GM21367 (cell line): ENCODE measurements at regions not wholly inside any gene's neighbourhood (a gene's known extent, or its start where the extent isn't known, plus 50 kb on each side); places are given as distances from the start of the nearest gene placed in this dataset.

Experiments used
- ATAC-seq: cut with Tn5 transposase; IDR thresholded peaks from one replicate; pipeline ENCODE4 v1.9.1; 2021; ENCODE audit not compliant: unreplicated experiment

DNA sequence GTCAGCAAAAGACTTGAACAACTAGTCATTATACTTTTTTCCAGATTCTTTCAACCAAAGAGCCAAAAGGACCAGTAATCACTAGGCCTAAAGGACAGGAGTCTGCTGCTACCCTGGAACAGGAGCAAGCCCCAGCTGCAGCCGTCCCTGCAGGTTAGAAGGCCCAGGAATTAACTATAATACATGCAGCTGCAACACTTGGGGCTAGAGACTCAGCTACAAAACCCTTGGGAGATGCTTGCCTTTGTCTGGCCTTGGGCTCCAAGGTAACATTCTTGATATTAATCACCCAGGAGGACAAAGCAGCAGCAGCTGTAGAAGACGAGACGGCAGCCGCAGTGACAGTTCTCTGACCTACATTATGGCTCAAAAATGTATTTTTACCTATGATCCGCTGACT, 841.2 kb upstream of the ADGRL4 start:
- no peak for ATAC-seq

DNA sequence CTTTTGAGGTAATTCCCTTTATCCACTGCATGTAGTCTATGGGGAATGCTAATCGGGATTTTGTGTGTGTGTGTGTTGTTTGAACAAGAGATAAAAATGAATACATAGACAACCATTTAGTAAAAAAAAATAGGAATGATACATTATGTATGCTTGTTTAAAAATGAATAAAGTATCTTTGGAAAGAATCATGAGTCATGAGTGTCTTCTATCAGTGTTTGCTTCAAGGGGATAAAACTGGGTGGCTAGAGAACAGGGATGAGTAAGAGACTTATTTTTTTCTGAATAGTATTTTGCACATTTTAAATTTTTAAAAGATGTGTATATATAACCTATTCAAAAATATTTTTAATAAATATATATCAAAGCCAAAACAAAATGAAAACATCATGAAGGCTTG, 839.4 kb upstream of the ADGRL4 start:
- ATAC-seq, result no peak

DNA sequence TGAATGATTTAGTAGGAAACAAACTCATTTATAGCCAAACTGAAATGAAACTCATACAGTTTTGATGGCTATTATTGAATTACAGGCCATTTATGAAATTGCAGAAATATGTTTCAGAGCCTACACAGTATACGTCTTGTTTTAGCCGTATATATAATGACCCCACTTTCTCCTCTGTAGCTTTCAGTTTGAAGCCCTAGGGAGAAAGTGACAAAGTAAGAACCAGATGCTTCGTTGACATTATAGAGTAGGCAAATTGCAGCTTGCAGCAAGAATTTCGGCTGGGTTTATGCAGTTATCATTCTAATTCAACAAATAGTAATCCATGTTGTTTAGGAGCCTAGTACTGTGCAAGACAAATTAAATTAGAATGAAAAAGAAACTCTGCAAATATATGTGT, 836.3 kb upstream of the ADGRL4 start:
- ATAC-seq, result no peak

DNA sequence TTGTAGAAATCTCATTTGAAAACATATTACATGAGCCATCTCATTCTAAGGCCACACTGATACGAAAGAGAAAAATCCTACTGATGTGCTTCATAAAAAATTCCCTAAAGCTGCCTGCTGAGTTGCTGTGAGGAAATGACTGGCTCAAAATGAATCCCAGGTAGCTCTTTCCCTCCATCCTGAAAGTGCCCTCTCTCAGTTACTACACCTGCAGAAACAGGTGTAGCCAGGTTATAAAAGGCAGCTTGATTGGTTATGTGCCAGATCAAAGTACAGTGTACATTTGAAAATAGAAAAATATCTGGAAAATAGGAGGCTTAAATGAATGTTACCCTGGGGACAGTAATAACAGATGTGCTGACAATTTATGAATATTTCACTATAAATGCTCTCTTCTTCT, 833.4 kb upstream of the ADGRL4 start:
- no peak for ATAC-seq

DNA sequence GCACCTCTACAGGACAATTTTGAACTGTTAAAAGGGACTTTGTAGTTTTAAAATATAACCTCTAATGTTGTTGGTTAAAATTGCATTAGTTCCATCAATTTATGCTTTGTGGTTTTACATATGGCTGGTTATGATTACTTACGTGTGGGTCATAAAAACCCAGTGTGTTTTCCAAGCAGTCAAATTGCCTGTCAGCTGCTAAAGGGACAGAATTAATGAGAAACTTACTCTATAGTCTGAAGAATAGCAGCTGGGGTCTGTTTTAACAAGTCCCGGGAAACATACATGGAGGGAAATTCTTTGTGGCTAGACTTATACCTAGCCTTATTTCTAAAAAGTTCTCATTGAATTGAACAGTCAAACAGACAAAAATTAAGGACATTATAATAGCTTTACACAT, 820.9 kb upstream of the ADGRL4 start:
- ATAC-seq, result no peak

DNA sequence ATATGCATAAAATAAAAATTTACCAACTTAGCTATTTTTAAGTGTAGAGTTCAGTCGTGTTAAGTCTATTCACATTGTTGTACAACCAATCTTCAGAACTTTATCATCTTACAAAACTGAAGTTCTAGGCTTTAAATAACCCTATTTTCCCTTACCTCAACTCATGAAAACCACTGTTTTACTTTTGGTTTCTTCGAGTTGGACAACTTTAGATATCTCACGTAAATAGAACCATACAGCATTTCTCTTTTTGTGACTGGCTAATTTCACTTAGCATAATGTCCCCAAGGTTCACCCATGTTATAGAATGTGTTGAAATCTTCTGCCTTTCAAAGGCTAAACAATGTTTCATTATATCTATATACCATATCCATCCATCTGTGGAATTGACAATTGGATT, 819.0 kb upstream of the ADGRL4 start:
- ATAC-seq, result peak; percentile 57

DNA sequence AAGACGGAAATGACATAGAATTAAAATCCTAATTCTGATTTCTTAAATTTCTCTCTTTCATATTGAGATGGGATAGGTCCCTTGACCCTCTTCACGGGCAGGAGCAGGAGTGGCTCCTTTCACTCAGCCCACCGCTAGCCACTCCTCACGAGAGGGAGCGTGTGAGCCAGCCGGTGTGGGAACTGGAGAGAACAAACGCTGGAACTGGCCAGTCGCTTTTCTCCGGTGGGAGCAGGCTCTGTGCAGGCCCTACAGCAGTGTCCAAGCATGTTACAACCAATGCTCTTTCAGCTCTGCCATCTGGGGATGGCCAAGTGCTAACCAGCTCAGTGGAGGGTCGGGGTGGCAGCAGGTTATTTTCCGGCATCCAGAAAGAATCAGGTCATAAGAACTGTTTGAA, 815.5 kb upstream of the ADGRL4 start:
- no peak for ATAC-seq

DNA sequence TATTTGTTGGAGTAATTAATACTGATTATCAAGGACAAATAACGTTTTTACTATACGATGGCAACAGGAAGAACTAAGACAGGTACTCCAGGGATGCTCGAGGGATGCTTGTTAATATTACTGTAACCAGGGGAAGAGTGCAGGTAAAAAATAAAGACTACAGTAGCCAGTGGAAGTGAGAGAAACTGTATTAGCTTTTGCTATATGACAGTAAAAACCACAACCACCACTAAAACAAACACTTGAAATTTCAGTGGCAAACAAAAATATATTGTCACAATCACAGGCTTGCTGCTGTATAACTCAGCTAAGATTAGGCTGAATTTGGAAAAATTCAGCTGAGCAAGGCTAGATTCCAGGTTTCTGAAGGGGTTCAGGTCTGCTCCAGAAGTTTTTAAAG, 812.6 kb upstream of the ADGRL4 start:
- ATAC-seq, result no peak

DNA sequence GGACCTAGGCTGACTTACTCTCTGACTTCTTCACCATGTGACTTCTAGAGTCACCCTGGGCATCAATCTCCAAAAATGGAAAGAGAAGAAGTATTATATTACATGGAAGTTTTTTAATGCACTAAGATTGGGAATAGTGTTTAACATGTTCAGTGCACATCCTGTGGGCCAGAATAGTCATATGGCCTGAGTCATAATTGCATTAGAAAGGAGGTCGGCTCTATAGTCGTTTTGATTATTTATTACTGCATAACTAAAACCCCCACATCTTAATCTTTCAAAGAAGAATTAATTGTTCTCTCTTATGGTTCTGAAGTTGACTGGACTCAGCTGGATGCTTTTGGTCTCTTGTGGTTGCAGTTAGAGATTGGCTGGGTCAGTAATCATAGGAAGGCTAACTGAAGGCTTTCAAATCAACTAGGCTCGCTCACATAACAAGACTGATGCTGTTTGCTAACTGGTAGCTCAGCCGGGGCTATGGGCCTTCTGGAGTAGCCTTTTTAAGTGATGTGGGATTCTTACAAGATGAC, 810.6 kb upstream of the ADGRL4 start:
- no peak for ATAC-seq

DNA sequence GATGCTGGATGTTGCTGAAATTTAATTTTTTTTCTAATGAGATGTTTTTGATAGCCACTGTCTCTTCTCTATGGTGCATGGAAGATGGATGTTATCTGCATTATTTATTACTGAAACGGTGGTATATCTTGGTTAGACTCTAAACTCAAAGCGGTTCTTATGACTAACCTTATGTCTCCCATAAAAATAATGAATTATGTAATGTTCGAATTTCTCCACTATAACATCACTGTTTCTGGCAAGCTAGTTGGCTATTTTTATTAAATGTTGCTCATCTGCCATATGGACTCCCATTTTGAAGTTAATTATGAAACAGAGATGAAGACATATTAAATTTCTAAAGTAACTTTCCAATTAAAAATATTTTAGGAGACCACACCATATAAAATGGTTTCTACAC, 808.6 kb upstream of the ADGRL4 start:
- no peak for ATAC-seq

DNA sequence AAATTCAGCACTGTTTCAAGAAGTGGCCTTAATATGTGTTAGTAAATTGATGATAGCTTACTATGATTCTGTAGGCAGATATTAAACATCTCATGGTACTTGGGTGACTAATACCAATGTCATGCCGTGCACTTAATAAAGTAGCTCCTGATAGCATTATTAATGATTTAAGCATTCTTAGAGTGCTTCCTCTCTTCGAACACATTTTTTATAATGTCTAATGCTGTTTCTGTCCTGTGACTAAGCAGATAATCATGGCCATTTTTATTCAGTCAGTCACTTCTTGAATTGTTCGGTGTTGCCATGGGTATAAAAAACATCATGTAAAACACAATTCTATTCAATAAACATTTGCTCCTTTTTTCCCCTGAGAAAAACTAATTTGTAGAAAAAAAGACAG, 804.6 kb upstream of the ADGRL4 start:
- ATAC-seq, result no peak

DNA sequence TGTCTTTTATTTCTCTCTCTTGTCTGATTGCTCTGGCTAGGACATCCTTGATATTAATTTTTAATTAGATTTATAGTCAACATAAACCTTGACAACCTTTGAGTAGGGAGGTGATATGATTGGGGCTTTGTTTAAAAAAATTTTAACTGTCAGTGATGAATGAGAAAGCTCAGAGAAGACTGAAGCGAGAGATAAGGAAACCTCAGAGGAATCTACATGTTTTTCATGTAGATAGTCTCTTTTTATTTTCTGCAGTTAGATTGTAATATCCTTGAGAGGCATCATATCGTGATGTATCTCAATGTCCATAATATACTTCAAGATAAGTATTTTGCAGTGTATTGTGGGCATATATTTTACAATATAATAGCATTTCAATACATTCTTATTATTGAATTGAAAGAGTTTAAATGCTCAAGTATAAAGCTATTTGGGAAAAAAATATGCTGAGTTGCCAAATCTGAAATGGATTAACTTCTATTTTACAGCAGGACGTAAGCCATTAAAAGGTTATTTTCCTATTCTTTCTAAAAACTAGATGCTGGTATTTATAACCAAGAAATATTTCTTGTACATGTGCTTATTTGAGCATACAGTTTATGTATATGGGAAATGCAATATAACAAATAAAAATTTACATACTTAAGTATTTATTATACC, 802.4 kb upstream of the ADGRL4 start:
- ATAC-seq, result no peak

DNA sequence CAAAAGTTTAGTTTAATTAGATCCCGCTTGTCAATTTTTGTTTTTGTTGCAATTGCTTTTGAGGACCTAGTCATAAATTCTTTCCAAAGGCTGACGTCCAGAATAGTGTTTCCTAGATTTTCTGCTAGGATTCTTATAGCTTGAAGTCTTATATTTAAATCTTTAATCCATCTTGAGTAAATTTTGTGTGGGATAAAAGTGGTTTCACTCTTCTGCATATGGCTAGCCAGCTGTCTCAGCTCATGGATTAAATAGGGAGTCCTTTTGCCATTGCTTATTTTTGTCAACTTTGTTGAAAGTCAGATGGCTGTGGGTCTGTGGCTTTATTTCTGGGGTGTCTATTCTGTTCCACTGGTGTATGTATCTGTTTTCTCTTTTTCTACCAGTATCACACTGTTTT, 801.3 kb upstream of the ADGRL4 start:
- no peak for ATAC-seq

DNA sequence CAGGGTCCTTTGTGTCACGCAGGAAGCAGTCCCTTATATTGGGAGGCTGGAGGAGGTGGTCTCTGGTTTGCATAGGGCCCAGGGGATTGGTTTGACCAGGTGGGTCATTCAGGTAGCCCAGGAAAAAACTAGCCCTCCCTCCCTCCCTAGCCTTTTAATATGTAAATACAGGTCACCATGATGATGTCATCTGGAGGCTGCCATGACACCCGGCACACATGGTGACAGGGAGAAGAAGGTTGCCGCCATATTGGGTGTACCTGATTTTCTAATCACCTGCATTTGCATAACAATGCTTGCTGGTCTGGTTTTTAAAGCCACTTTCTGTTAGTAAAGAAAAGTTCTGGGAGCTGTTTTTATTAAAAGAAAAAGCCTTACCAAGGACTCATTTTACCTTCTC, 791.0 kb upstream of the ADGRL4 start:
- ATAC-seq, result no peak

DNA sequence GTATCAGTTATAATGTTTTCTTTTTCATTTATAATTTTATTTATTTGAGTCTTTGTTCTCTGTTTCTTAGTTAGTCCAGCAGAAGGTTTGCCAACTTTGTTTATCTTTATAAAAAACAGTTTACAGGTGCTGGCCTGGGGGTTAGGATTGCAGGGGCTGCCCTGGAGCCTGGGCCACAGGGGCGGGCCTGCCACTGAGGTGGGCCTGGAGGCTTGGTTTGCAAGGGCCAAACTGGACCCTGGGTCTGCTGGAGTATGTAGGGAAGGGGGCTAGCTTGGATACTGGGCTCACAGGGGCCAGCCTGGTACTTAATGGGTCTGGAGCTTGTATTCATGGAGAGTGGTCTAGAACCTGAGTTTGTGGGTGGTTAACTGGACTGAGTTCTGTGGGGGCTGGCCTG, 789.9 kb upstream of the ADGRL4 start:
- no peak for ATAC-seq

DNA sequence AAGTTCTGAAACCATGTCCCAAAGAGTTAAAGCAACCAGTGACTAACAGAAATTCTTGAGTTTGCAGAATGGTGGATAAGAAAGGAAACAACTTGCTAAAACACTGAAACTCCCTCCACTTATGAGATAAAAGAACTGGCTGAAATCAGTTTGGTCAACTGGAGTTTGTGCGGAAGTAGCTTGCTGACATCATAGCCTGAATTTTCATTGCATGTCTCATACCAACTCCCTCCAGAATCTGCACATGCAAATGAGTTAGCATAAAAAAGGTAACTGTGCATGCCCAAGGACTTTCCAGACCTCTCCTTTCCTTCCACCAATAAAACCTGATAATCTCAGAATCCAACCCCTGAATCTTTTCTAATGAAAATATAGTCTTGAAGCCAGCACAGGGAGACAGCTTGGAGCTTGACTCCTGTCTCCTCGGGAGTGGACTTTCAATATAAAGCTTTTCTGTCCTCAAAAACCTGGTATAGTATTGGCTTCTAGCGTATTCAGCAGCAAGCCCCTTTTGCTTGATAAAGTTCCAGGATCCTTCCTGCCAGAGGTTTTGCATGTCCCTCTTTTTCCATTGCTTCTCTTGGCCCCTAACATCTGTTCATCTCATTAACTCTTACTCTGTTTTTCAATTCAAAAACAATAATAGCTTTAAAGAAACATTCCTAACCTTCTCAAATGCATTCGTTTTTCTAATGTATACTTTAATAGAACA, 785.8 kb upstream of the ADGRL4 start:
- no peak for ATAC-seq

DNA sequence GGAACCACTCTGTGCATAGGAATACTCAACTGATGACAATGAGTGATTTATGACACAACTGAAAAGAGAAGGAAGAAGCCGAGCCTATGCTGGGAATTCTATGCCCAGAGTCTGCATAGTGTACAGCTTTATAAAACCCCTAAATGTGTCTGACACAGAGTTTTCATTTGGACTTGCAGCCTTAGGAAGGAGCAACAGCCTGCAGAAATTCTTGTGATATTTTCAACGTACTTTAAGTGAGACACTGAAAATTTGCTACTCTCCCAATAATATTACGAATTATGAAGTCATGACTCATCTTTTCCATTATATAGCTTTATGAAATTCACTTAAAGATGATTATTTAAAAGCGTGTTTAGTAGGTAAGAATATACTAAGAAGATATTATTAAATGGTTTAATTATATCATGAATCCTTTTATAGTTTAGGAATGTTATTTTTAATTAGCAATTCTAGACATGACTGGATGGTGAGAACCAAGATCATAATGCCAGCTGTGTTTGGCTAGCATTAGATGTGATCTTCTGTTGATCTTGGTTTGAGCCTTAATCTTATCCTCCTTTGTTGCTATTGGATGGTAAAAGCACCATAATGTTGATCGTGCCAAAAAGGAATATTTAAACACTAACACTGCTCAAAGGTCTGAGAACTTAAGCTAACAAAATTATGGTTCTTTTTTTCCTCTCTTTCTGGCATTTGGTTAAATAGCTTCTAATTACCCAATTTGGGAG, 785.1 kb upstream of the ADGRL4 start:
- ATAC-seq, result no peak

DNA sequence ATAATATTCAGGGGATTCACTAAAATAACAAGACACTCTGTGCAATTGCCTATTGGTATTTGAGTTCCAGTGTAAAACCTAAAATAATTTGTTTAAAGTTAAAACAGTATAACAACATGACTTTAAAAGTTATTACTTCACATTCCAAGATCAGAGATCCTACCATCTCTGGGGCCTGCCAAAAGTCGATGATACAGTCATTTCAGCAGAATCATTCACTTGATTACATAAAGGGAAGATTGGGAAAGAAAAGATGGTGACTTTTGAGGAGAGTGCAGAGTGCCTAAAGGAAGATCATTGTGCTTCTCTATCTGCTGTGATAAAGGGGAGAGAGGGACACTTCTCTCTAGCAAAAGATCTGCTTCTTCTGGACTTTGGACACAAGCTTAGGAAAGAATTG, 784.4 kb upstream of the ADGRL4 start:
- no peak for ATAC-seq

DNA sequence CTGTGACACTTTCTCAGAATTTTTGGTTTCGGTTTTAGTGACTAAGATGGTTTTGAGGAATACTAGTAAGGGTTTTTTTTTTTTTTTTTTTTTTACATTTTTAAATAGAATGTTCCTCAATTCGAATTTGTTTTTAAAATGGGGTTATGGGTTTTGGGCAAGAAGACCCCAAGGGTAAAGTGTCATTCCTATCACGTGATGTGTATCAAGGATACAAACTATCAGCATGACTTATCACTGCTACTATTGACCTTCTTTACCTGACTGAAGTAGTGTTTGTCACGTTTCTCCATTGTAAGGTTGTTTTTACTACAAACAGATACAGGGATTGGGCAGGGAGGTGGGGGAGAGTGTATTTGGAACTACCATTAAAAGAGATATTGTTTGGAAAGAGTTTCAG, 781.1 kb upstream of the ADGRL4 start:
- no peak for ATAC-seq

DNA sequence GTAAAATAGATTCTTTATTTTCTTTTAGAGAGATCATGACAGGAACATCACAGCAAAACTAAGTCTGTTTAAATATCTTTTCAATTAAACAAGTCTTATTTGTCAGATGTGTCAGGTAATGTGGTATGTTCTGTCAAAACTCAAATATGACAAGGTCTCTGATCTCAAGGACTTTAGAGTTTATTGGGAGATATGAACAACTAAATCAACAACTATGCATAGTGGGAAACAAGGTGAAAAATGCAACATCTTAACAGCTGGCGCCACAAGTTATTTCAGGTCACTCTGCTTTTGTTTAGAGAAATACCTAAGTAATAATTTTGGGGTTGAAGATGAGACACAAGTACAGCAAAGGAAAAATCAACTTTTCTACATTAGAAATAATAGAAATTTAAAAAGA, 779.4 kb upstream of the ADGRL4 start:
- ATAC-seq, result no peak

DNA sequence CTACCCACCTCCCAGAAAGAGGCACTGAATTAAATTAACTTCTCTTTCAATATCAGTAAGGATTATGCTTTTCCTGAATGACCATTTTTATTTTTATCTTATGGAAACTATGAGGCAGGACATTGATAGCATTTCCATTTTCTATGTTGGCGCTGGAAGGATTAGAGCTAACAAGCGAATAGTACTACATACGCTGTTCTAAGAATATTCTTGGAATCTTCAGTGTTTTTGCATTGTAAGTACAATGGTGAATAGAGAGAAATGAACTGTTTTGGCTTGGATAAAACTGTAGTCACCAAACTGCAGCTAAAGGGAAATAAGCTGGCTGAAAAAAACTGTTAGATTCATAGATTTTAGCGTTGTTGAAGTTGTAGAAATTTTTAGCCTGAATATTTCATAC, 779.0 kb upstream of the ADGRL4 start:
- no peak for ATAC-seq

DNA sequence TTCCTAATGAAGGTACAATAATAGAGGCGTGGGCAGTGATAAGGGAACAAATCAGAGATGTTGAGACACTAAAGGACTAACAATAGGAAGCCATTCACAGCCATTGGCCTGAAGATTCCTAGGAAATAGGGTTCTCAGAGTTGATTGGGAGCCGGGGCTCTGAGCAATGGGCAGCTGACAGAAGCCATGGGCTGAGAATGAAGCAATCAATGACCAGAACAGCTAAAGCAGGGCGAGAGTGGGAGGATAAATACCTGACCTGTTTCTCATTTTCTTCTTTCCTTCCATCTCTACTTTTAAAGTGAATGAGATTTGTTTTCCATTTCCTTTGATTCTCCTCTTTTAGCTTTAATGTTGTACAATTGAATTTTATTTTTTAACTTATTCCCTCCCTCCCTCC, 774.7 kb upstream of the ADGRL4 start:
- ATAC-seq, result no peak
